Kidney (tissue), 13 donors: ENCODE measurements at regions not wholly inside any gene's neighbourhood (a gene's known extent, or its start where the extent isn't known, plus 50 kb on each side); places are given as distances from the start of the nearest gene placed in this dataset.
A peak's percentile ranks its signal among the peaks of the same experiment; 100 is the strongest.

Experiments used
- DNase-seq, 5 donors: peaks; one replicate each; pipeline ENCODE4 v3.0.0-alpha.2; 2013 to 2020
- FAIRE-seq: peaks from 2 replicates; lab custom pipeline; 2012; peaks lifted over from hg19 to GRCh38; lab: Jason Lieb, UNC
- H3K27ac ChIP-seq, 2 donors: one replicate each; pipeline ENCODE4 v1.7.0; 2013; ENCODE audit warnings: low read depth in 2 of 2, low read length in 2 of 2, inconsistent platforms in 1 of 2
- H3K27me3 ChIP-seq: one replicate; pipeline ENCODE4 v1.7.1; 2013; ENCODE audit warnings: low read length, inconsistent platforms; ENCODE audit not compliant: control insufficient read depth, insufficient read depth
- H3K36me3 ChIP-seq, 3 donors: one replicate each; pipeline versions ENCODE4 v1.7.0 to v1.7.1; 2013; ENCODE audit warnings: low read length in 3 of 3, control low read depth in 1 of 3, inconsistent platforms in 1 of 3; ENCODE audit not compliant: insufficient read depth in 3 of 3, control insufficient read depth in 2 of 3
- H3K4me1 ChIP-seq, 3 donors: one replicate each; pipeline versions ENCODE4 v1.7.0 to v1.7.1; 2013; ENCODE audit warnings: low read length in 3 of 3, inconsistent platforms in 1 of 3, low read depth in 1 of 3; ENCODE audit not compliant: control insufficient read depth in 2 of 3, insufficient read depth in 2 of 3
- H3K4me3 ChIP-seq, 3 donors: one replicate each; pipeline versions ENCODE4 v1.7.0 to v1.8.1; 2013; ENCODE audit warnings: low read length in 3 of 3, control low read depth in 1 of 3, inconsistent platforms in 1 of 3
- H3K9ac ChIP-seq, 3 donors: one replicate each; pipeline versions ENCODE4 v1.7.0 to v1.7.1; 2013; ENCODE audit warnings: low read length in 3 of 3, control low read depth in 1 of 3, inconsistent platforms in 1 of 3
- H3K9me3 ChIP-seq, 3 donors: one replicate each; pipeline versions ENCODE4 v1.7.0 to v1.7.1; 2013; ENCODE audit warnings: low read length in 3 of 3, control low read depth in 1 of 3, inconsistent platforms in 1 of 3; ENCODE audit not compliant: control insufficient read depth in 2 of 3, insufficient read depth in 1 of 3
- CTCF ChIP-seq: IDR thresholded peaks from 3 replicates; pipeline ENCODE4 v1.5.1; 2012; ENCODE audit warnings: mild to moderate bottlenecking, moderate library complexity, borderline replicate concordance; ENCODE audit not compliant: insufficient read depth; ENCODE audit errors: extremely low read depth
- intact Hi-C: fragments of 100-400 bp; cut with DNase I; formaldehyde crosslinking; loops from one replicate; pipeline ENCODE4 v1.11.1; 2022
- donor health status: control.
- donor health status: control.
- donor health status: control.
- donor health status: control.
- donor health status: control.
- donor health status: DM: yes; HTN: yes; CAD: no.
- donor health status: Normal renal cell carcinoma (clear cell type).

GRCh38 chr3:29137601-29138000 lies 143.3 kb upstream of the RBMS3 start:
- TF ChIP-seq CTCF: no peak
- Histone ChIP-seq H3K9ac (no peak overlapping the region), H3K27me3 (no peaks in the 10 kb centered on the region), H3K9me3 (no peaks in the 10 kb centered on the region), H3K4me1 (peaks cover 0 to 7% (median 5%) of the 10 kb centered on the region in 3 donors), H3K27ac (no peak overlapping the region), H3K4me3 (no peak overlapping the region), H3K36me3 (no peaks in the 10 kb centered on the region)
- intact Hi-C loops: no loop called here
- FAIRE-seq (no peak), DNase-seq (no peak)

GRCh38 chr3:29138171-29138570 lies 142.7 kb upstream of the RBMS3 start:
- no peak overlapping the region for H3K27ac ChIP-seq
- DNase-seq: no peak
- FAIRE-seq: no peak
- H3K9me3 ChIP-seq: no peaks in the 10 kb centered on the region
- no peaks in the 10 kb centered on the region for H3K36me3 ChIP-seq
- H3K4me1 ChIP-seq: peaks cover 0 to 7% (median 5%) of the 10 kb centered on the region in 3 donors
- no peaks in the 10 kb centered on the region for H3K27me3 ChIP-seq
- intact Hi-C loops: no loop called here
- no peak overlapping the region for H3K4me3 ChIP-seq
- no peak overlapping the region for H3K9ac ChIP-seq
- TF ChIP-seq CTCF: no peak

- Histone ChIP-seq H3K9ac (no peak overlapping the region), H3K27me3 (no peaks in the 10 kb centered on the region), H3K4me1 (peaks cover 0 to 7% (median 5%) of the 10 kb centered on the region in 3 donors), H3K27ac (peak overlapping the region in 1 of 2 donors; percentile 3), H3K9me3 (no peaks in the 10 kb centered on the region), H3K4me3 (no peak overlapping the region), H3K36me3 (no peaks in the 10 kb centered on the region)
- FAIRE-seq (no peak), DNase-seq (peak in 3 of 5 donors; percentile 43 to 89 (median 75))
- no peak for TF ChIP-seq CTCF
- intact Hi-C loops: no loop called here
These were observed 140.2 kb upstream of the RBMS3 start for GRCh38 chr3:29140666-29141065.
